ENCODE measurements at regions not wholly inside any gene's neighbourhood (a gene's known extent, or its start where the extent isn't known, plus 50 kb on each side); places are given as distances from the start of the nearest gene placed in this dataset.
"Not testable (repeated sequence)": the region's sequence is repeated elsewhere in the genome, so short reads cannot be mapped to it uniquely, and the experiment has no call there.

- H3K4me1 Mint-ChIP-seq; H3K27ac Mint-ChIP-seq; H3K27ac ChIP-seq (ENCODE audit: insufficient read depth, low read length, poor library complexity, severe bottlenecking); ATAC-seq (ENCODE audit: low read depth in 2 of 2); H3K4me3 ChIP-seq (ENCODE audit: low read depth, low read length); H3K36me3 Mint-ChIP-seq; H3K36me3 ChIP-seq (ENCODE audit: control insufficient read depth, insufficient read depth, low read length); H3K9me3 Mint-ChIP-seq; H3K4me1 ChIP-seq (ENCODE audit: control insufficient read depth, insufficient read depth, low read length, poor library complexity, severe bottlenecking); H3K27me3 ChIP-seq (ENCODE audit: control insufficient read depth, insufficient read depth, low read length); H3K4me3 Mint-ChIP-seq; H3K9me3 ChIP-seq (ENCODE audit: control insufficient read depth in 2 of 2, low read length in 2 of 2); DNase-seq: not testable (repeated sequence)
- peaks cover 26% of the 10 kb centered on the region for H3K27me3 Mint-ChIP-seq
These were observed 56.8 kb upstream of the RC3H1 start for GRCh38 chr1:174078916-174079315.

DNA sequence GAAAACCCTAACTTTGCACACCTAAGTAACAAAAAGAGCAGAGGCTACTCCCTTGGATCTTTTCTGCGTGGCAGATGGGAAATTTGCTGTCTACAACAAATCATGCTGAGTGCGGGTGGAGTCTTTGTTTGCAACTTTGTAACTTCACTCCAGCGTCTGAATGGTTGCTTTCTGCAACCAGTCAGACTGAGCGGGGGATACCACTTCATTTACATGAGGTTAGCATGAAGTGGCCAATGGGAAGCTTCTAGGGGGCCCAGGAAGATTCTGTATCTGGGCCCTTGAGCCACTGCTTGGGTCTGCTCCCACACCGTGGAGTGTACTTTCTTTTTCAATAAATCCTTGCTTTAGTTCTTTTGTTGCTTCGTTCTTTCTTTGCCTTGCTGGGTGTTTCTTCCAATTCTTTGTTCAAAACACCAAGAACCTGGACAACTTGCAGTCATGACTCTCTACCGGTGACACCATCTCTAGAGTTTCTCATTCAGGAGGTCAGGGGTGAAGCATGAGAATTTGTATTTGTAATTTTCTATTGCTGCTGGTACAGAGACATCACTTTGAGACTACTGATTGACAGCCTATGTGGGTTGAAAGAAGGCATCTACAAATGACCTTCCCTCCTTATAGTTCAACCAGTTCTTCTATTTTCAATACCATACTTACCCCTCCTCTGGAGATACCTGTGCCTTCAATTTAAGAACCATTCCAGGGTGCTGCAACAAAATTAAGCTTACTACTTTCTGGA lies 55.8 kb upstream of the RC3H1 start:
- no peaks in the 10 kb centered on the region for H3K36me3 Mint-ChIP-seq
- H3K27ac Mint-ChIP-seq = no peak overlapping the region
- DNase-seq = no peak
- Histone ChIP-seq H3K9me3 (ENCODE audit: control insufficient read depth in 2 of 2, low read length in 2 of 2) (no peaks in the 10 kb centered on the region), H3K27ac (ENCODE audit: insufficient read depth, low read length, poor library complexity, severe bottlenecking) (no peak overlapping the region), H3K36me3 (ENCODE audit: control insufficient read depth, insufficient read depth, low read length) (no peaks in the 10 kb centered on the region), H3K27me3 (ENCODE audit: control insufficient read depth, insufficient read depth, low read length) (no peaks in the 10 kb centered on the region), H3K4me1 (ENCODE audit: control insufficient read depth, insufficient read depth, low read length, poor library complexity, severe bottlenecking) (no peaks in the 10 kb centered on the region), H3K4me3 (ENCODE audit: low read depth, low read length) (no peak overlapping the region)
- no peak for ATAC-seq (ENCODE audit: low read depth in 2 of 2)
- H3K27me3 Mint-ChIP-seq = peaks cover 30% of the 10 kb centered on the region
- H3K9me3 Mint-ChIP-seq = peaks cover 0 to 4% (median 0%) of the 10 kb centered on the region in 7 donors
- no peaks in the 10 kb centered on the region for H3K4me1 Mint-ChIP-seq
- H3K4me3 Mint-ChIP-seq = no peak overlapping the region

- H3K4me1 ChIP-seq (ENCODE audit: control insufficient read depth, insufficient read depth, low read length, poor library complexity, severe bottlenecking) = no peaks in the 10 kb centered on the region
- no peak overlapping the region for H3K27ac Mint-ChIP-seq
- no peaks in the 10 kb centered on the region for H3K36me3 Mint-ChIP-seq
- H3K4me3 Mint-ChIP-seq = no peak overlapping the region
- H3K27me3 ChIP-seq (ENCODE audit: control insufficient read depth, insufficient read depth, low read length) = no peaks in the 10 kb centered on the region
- no peak overlapping the region for H3K27ac ChIP-seq (ENCODE audit: insufficient read depth, low read length, poor library complexity, severe bottlenecking)
- no peak overlapping the region for H3K4me3 ChIP-seq (ENCODE audit: low read depth, low read length)
- H3K27me3 Mint-ChIP-seq = peaks cover 24% of the 10 kb centered on the region
- no peaks in the 10 kb centered on the region for H3K36me3 ChIP-seq (ENCODE audit: control insufficient read depth, insufficient read depth, low read length)
- H3K4me1 Mint-ChIP-seq = no peaks in the 10 kb centered on the region
- DNase-seq (no peak), ATAC-seq (ENCODE audit: low read depth in 2 of 2) (no peak)
- peaks cover 0 to 5% (median 0%) of the 10 kb centered on the region in 7 donors for H3K9me3 Mint-ChIP-seq
- H3K9me3 ChIP-seq (ENCODE audit: control insufficient read depth in 2 of 2, low read length in 2 of 2) = no peaks in the 10 kb centered on the region
These were observed 53.1 kb upstream of the RC3H1 start for GRCh38 chr1:174075245-174075692.

DNA sequence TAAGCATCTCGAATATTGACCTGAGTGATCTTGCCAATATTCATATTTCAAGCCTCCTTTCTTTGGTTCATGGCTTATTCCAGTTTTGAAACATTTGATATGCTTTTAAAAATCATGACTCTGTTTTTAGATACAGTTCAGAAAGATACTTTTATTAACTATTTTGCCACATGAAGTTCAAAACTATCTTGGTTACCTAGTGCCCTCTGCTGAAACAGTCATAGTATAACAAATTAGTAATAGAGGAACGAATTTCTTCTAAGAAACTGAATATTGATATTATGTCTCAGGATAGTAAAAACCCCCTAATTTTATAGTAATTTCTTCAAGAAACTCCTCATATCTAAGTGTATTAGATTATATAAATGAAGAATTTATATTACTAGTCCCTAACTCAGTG lies 52.6 kb upstream of the RC3H1 start:
- Histone ChIP-seq H3K4me3 (ENCODE audit: low read depth, low read length) (no peak overlapping the region), H3K4me1 (ENCODE audit: control insufficient read depth, insufficient read depth, low read length, poor library complexity, severe bottlenecking) (no peaks in the 10 kb centered on the region), H3K9me3 (ENCODE audit: control insufficient read depth in 2 of 2, low read length in 2 of 2) (no peaks in the 10 kb centered on the region), H3K27ac (ENCODE audit: insufficient read depth, low read length, poor library complexity, severe bottlenecking) (no peak overlapping the region), H3K27me3 (ENCODE audit: control insufficient read depth, insufficient read depth, low read length) (no peaks in the 10 kb centered on the region), H3K36me3 (ENCODE audit: control insufficient read depth, insufficient read depth, low read length) (no peaks in the 10 kb centered on the region)
- Mint-ChIP-seq H3K27ac (no peak overlapping the region), H3K36me3 (no peaks in the 10 kb centered on the region), H3K4me3 (no peak overlapping the region), H3K9me3 (peaks cover 0 to 5% (median 0%) of the 10 kb centered on the region in 7 donors), H3K4me1 (no peaks in the 10 kb centered on the region), H3K27me3 (peaks cover 22% of the 10 kb centered on the region)
- peak in 2 of 3 donors; percentile 18 to 26 for DNase-seq
- no peak for ATAC-seq (ENCODE audit: low read depth in 2 of 2)

DNA sequence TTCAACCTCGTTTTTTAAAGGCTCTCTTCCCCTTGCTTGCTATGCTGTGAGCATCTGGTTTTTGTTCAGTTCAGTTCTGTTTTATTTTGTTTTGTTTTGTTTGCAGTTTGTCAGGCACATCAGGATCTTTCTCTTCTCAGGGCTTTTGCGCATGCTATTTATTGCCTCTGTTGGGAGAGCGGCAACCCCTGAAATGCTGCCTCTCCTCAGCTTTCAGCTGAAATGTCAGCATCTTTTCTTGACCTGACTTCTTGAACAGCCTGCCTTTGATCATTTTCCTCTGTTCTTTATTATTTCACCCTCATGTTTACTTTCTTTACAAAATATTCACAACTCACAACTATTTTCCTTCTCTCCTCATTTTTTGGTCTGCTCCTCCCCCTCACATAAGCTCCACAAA lies 50.4 kb upstream of the RC3H1 start:
- Mint-ChIP-seq H3K9me3 (peaks cover 0 to 1% (median 0%) of the 10 kb centered on the region in 7 donors), H3K4me1 (peaks cover 0 to 11% (median 5%) of the 10 kb centered on the region in 4 donors), H3K4me3 (no peak overlapping the region), H3K27me3 (peaks cover 14% of the 10 kb centered on the region), H3K36me3 (no peaks in the 10 kb centered on the region), H3K27ac (no peak overlapping the region)
- no peaks in the 10 kb centered on the region for H3K9me3 ChIP-seq (ENCODE audit: control insufficient read depth in 2 of 2, low read length in 2 of 2)
- no peak overlapping the region for H3K27ac ChIP-seq (ENCODE audit: insufficient read depth, low read length, poor library complexity, severe bottlenecking)
- DNase-seq (no peak), ATAC-seq (ENCODE audit: low read depth in 2 of 2) (no peak)
- H3K4me3 ChIP-seq (ENCODE audit: low read depth, low read length) = no peak overlapping the region
- H3K4me1 ChIP-seq (ENCODE audit: control insufficient read depth, insufficient read depth, low read length, poor library complexity, severe bottlenecking) = no peaks in the 10 kb centered on the region
- H3K27me3 ChIP-seq (ENCODE audit: control insufficient read depth, insufficient read depth, low read length) = no peaks in the 10 kb centered on the region
- no peaks in the 10 kb centered on the region for H3K36me3 ChIP-seq (ENCODE audit: control insufficient read depth, insufficient read depth, low read length)

All from CD4-positive, CD25-positive, alpha-beta regulatory T cell (primary cell).